BJ (cell line): ENCODE measurements at regions not wholly inside any gene's neighbourhood (a gene's known extent, or its start where the extent isn't known, plus 50 kb on each side); places are given as distances from the start of the nearest gene placed in this dataset.
"Not testable (repeated sequence)": the region's sequence is repeated elsewhere in the genome, so short reads cannot be mapped to it uniquely, and the experiment has no call there.

Experiments used
- CTCF ChIA-PET: fragments of 350-600 bp; formaldehyde crosslinking; extraction: SDS; loops from one replicate; lab custom pipeline; 2021; ENCODE audit warnings: antibody characterized with exemption, inconsistent platforms; lab: Yijun Ruan, JAX
- POLR2A ChIA-PET: fragments of 300-600 bp; sonication (Branson Sonifier 250); formaldehyde crosslinking; extraction: SDS; loops from one replicate; lab custom pipeline; 2021; ENCODE audit warnings: antibody characterized with exemption; lab: Charles Lee
- DNase-seq: peaks from one replicate; pipeline ENCODE4 v3.0.0-alpha.2; 2011; ENCODE audit warnings: low read depth
- H3K27me3 ChIP-seq: 2 replicates; pipeline ENCODE4 v1.6.0; 2011; ENCODE audit warnings: low read length; ENCODE audit not compliant: control insufficient read depth, insufficient read depth
- H3K36me3 ChIP-seq: 2 replicates; pipeline ENCODE4 v1.5.1; 2011; ENCODE audit warnings: low read length; ENCODE audit not compliant: control insufficient read depth, insufficient read depth
- H3K4me3 ChIP-seq: 2 replicates; pipeline ENCODE4 v1.5.1; 2011; ENCODE audit warnings: low read depth, mild to moderate bottlenecking, control low read depth, low read length
- CTCF ChIP-seq: IDR thresholded peaks from 2 replicates; pipeline ENCODE4 v1.5.1; 2011; ENCODE audit warnings: low read depth, mild to moderate bottlenecking, control low read depth, inconsistent platforms, low read length, moderate library complexity; ENCODE audit not compliant: insufficient read depth

GRCh38 chr4:114137984-114138383 is 158.5 kb upstream of the ARSJ start:
- CTCF ChIA-PET: interaction anchor here (0.7 kb wide), 1 partner anchor 83 kb away, joined by 3 read pairs; no protein-coding TSS in a partner anchor

GRCh38 chr4:114146947-114147618 is 167.6 kb upstream of the ARSJ start:
- no peak for DNase-seq
- CTCF ChIA-PET: interaction anchor here (1.5 kb wide), 1 partner anchor 11 kb away, joined by 3 read pairs; no protein-coding TSS in a partner anchor
- Histone ChIP-seq H3K36me3 (no peaks in the 10 kb centered on the region), H3K27me3 (no peaks in the 10 kb centered on the region), H3K4me3 (no peak overlapping the region)
- no peak for TF ChIP-seq CTCF
- POLR2A ChIA-PET: no interaction called here

More at GRCh38 chr4:114137984-114138383, 158.5 kb upstream of the ARSJ start:
- POLR2A ChIA-PET: no interaction called here
- no peaks in the 10 kb centered on the region for H3K36me3 ChIP-seq
- no peak for DNase-seq
- H3K4me3 ChIP-seq: no peak overlapping the region
- H3K27me3 ChIP-seq: no peaks in the 10 kb centered on the region
- no peak for TF ChIP-seq CTCF

- H3K36me3 ChIP-seq, H3K4me3 ChIP-seq, DNase-seq, H3K27me3 ChIP-seq, POLR2A ChIA-PET: not testable (repeated sequence)
- CTCF ChIA-PET: interaction anchor here (1.5 kb wide), 1 partner anchor 12 kb away, joined by 3 read pairs; no protein-coding TSS in a partner anchor
Observed at GRCh38 chr4:114147619-114148208, 168.3 kb upstream of the ARSJ start.

GRCh38 chr4:114148372-114149070 is 169.1 kb upstream of the ARSJ start:
- CTCF ChIA-PET: interaction anchor here (1.5 kb wide), 1 partner anchor 13 kb away, joined by 3 read pairs; no protein-coding TSS in a partner anchor

GRCh38 chr4:114156371-114156770 is 176.9 kb upstream of the ARSJ start:
- POLR2A ChIA-PET: interaction anchor here (0.6 kb wide), 1 partner anchor 65 kb away, joined by 7 read pairs; no protein-coding TSS in a partner anchor
- Histone ChIP-seq H3K36me3 (no peaks in the 10 kb centered on the region), H3K27me3 (no peaks in the 10 kb centered on the region), H3K4me3 (no peak overlapping the region)
- CTCF ChIA-PET: no interaction called here
- TF ChIP-seq CTCF: no peak
- DNase-seq: no peak

More at GRCh38 chr4:114148372-114149070, 169.1 kb upstream of the ARSJ start:
- H3K36me3 ChIP-seq, DNase-seq, H3K4me3 ChIP-seq, POLR2A ChIA-PET, H3K27me3 ChIP-seq: not testable (repeated sequence)

GRCh38 chr4:114161809-114162208 is 182.4 kb upstream of the ARSJ start:
- no peak for DNase-seq
- POLR2A ChIA-PET: no interaction called here

More at GRCh38 chr4:114161809-114162208, 182.4 kb upstream of the ARSJ start:
- TF ChIP-seq CTCF: no peak
- Histone ChIP-seq H3K36me3 (no peaks in the 10 kb centered on the region), H3K27me3 (no peaks in the 10 kb centered on the region), H3K4me3 (no peak overlapping the region)
- CTCF ChIA-PET: no interaction called here
